ENCODE measurements at regions not wholly inside any gene's neighbourhood (a gene's known extent, or its start where the extent isn't known, plus 50 kb on each side); places are given as distances from the start of the nearest gene placed in this dataset.

- in situ Hi-C loops (cut with MboI; ENCODE audit: low sequenced_read_pairs, unreplicated experiment), result no loop called here
- DNase-seq (ENCODE audit: low spot score), result no peak
- TF ChIP-seq CTCF (IDR thresholded peaks at IDR 0.05; ENCODE audit: borderline replicate concordance, control extremely low read depth, extremely low read depth, insufficient read depth, missing control alignments), result no peak
These were observed 1117.0 kb downstream of the DSC3 start for GRCh38 chr18:29925566-29925965.

- in situ Hi-C loops (cut with MboI; ENCODE audit: low sequenced_read_pairs, unreplicated experiment), result no loop called here
- no peak for DNase-seq (ENCODE audit: low spot score)
- no peak for TF ChIP-seq CTCF (IDR thresholded peaks at IDR 0.05; ENCODE audit: borderline replicate concordance, control extremely low read depth, extremely low read depth, insufficient read depth, missing control alignments)
These were observed 1130.2 kb downstream of the DSC3 start for GRCh38 chr18:29912351-29912750.

GRCh38 chr18:29892960-29893558 lies 1149.5 kb downstream of the DSC3 start:
- TF ChIP-seq CTCF (IDR thresholded peaks at IDR 0.05; ENCODE audit: borderline replicate concordance, control extremely low read depth, extremely low read depth, insufficient read depth, missing control alignments), result no peak
- in situ Hi-C loops (cut with MboI; ENCODE audit: low sequenced_read_pairs, unreplicated experiment), result no loop called here
- DNase-seq (ENCODE audit: low spot score), result no peak

- TF ChIP-seq CTCF (IDR thresholded peaks at IDR 0.05; ENCODE audit: borderline replicate concordance, control extremely low read depth, extremely low read depth, insufficient read depth, missing control alignments), result no peak
- in situ Hi-C loops (cut with MboI; ENCODE audit: low sequenced_read_pairs, unreplicated experiment), result no loop called here
- DNase-seq (ENCODE audit: low spot score), result no peak
These were observed 1159.4 kb downstream of the DSC3 start for GRCh38 chr18:29883114-29883513.

GRCh38 chr18:29882620-29883019 lies 1159.9 kb downstream of the DSC3 start:
- in situ Hi-C loops (cut with MboI; ENCODE audit: low sequenced_read_pairs, unreplicated experiment), result no loop called here
- no peak for TF ChIP-seq CTCF (IDR thresholded peaks at IDR 0.05; ENCODE audit: borderline replicate concordance, control extremely low read depth, extremely low read depth, insufficient read depth, missing control alignments)
- no peak for DNase-seq (ENCODE audit: low spot score)

GRCh38 chr18:29879763-29880162 lies 1162.8 kb downstream of the DSC3 start:
- no peak for DNase-seq (ENCODE audit: low spot score)
- in situ Hi-C loops (cut with MboI; ENCODE audit: low sequenced_read_pairs, unreplicated experiment), result no loop called here
- TF ChIP-seq CTCF (IDR thresholded peaks at IDR 0.05; ENCODE audit: borderline replicate concordance, control extremely low read depth, extremely low read depth, insufficient read depth, missing control alignments), result no peak
